PFSK-1 (cell line): ENCODE measurements at regions not wholly inside any gene's neighbourhood (a gene's known extent, or its start where the extent isn't known, plus 50 kb on each side); places are given as distances from the start of the nearest gene placed in this dataset.

Experiments used
- FOXP2 ChIP-seq: optimal IDR thresholded peaks from 2 replicates; pipeline ENCODE3; 2011; ENCODE audit warnings: borderline replicate concordance, control low read depth, inconsistent platforms; ENCODE audit not compliant: insufficient read depth; ENCODE audit errors: extremely low read length, extremely low read depth
- POLR2AphosphoS5 ChIP-seq: IDR thresholded peaks from 2 replicates; pipeline ENCODE4 v1.6.1; 2012; ENCODE audit warnings: low read depth, mild to moderate bottlenecking, control low read depth, low read length, moderate library complexity
- REST ChIP-seq, 2 experiments: IDR thresholded peaks; 2 replicates each; pipeline versions ENCODE4 v1.6.1 to v1.8.0; 2011 to 2012; ENCODE audit warnings: low read depth in 2 of 2, low read length in 2 of 2, control low read depth in 1 of 2, inconsistent platforms in 1 of 2, mild to moderate bottlenecking in 1 of 2, moderate library complexity in 1 of 2; ENCODE audit not compliant: insufficient read depth in 1 of 2
- SIN3A ChIP-seq: IDR thresholded peaks from 2 replicates; pipeline ENCODE4 v1.6.1; 2012; ENCODE audit warnings: mild to moderate bottlenecking, low read length, moderate library complexity, borderline replicate concordance; ENCODE audit not compliant: insufficient read depth
- TAF1 ChIP-seq: IDR thresholded peaks from 2 replicates; pipeline ENCODE4 v1.6.1; 2012; ENCODE audit warnings: low read length, control low read depth, borderline replicate concordance; ENCODE audit not compliant: insufficient read depth

GRCh38 chr15:69871511-69872134, 226.1 kb downstream of the TLE3 start:
- no peak for TF ChIP-seq SIN3A
- no peak for TF ChIP-seq POLR2AphosphoS5
- TF ChIP-seq FOXP2: no peak
- TF ChIP-seq REST (IDR thresholded peaks at IDR 0.05; ENCODE audit: insufficient read depth in 1 of 2, low read depth in 2 of 2, low read length in 2 of 2): no peak
- TF ChIP-seq TAF1: no peak

GRCh38 chr15:69873807-69874206, 223.9 kb downstream of the TLE3 start:
- TF ChIP-seq REST (IDR thresholded peaks at IDR 0.05; ENCODE audit: insufficient read depth in 1 of 2, low read depth in 2 of 2, low read length in 2 of 2) (no peak), POLR2AphosphoS5 (no peak), FOXP2 (no peak), SIN3A (no peak), TAF1 (no peak)

GRCh38 chr15:69874321-69874720, 223.4 kb downstream of the TLE3 start:
- TF ChIP-seq TAF1 (no peak), FOXP2 (no peak), POLR2AphosphoS5 (no peak), SIN3A (no peak), REST (IDR thresholded peaks at IDR 0.05; ENCODE audit: insufficient read depth in 1 of 2, low read depth in 2 of 2, low read length in 2 of 2) (no peak)

GRCh38 chr15:69876064-69876940, 221.4 kb downstream of the TLE3 start:
- TF ChIP-seq FOXP2 (no peak), SIN3A (peak; percentile 71; the same call in 1 of the 2 replicates), POLR2AphosphoS5 (peak; percentile 65; the same call in 1 of the 2 replicates), REST (IDR thresholded peaks at IDR 0.05; ENCODE audit: insufficient read depth in 1 of 2, low read depth in 2 of 2, low read length in 2 of 2) (peak in 1 of 2 experiments; percentile 59; a peak in 1 of 4 replicates), TAF1 (no peak)
